Activated B cell treated with CpG ODN at 0.5 μM for 24 hours (primary cell): ENCODE measurements at regions not wholly inside any gene's neighbourhood (a gene's known extent, or its start where the extent isn't known, plus 50 kb on each side); places are given as distances from the start of the nearest gene placed in this dataset.

Experiments used
- ATAC-seq: fragments of 200-7000 bp; cut with Tn5 transposase; one replicate; pipeline ENCODE4 v1.10.0; 2021; ENCODE audit warnings: low read depth, mild to moderate bottlenecking, moderate library complexity
- CTCF ChIA-PET: fragments of 350-600 bp; sonication (Branson Sonifier 250); formaldehyde crosslinking; loops from one replicate; lab custom pipeline; 2021; ENCODE audit warnings: antibody characterized with exemption; lab: Charles Lee
- POLR2A ChIA-PET: fragments of 350-600 bp; sonication (Branson Sonifier 250); formaldehyde crosslinking; loops from one replicate; lab custom pipeline; 2021; ENCODE audit warnings: antibody characterized with exemption; lab: Charles Lee
- DNase-seq: peaks from one replicate; pipeline ENCODE4 v3.0.0; 2022
- H3K27ac Mint-ChIP-seq: one replicate; pipeline ENCODE4 v1.8.0; 2020; ENCODE audit warnings: mixed read lengths
- H3K27me3 Mint-ChIP-seq: one replicate; pipeline ENCODE4 v1.8.0; 2021; ENCODE audit warnings: mixed read lengths
- H3K36me3 Mint-ChIP-seq: one replicate; pipeline ENCODE4 v1.8.0; 2021; ENCODE audit warnings: low read depth, mixed read lengths
- H3K4me1 Mint-ChIP-seq: one replicate; pipeline ENCODE4 v1.8.0; 2021; ENCODE audit warnings: mixed read lengths
- H3K4me3 Mint-ChIP-seq: one replicate; pipeline ENCODE4 v1.8.0; 2020; ENCODE audit warnings: mild to moderate bottlenecking, mixed read lengths
- H3K9me3 Mint-ChIP-seq: one replicate; pipeline ENCODE4 v1.8.0; 2020; ENCODE audit warnings: mixed read lengths
- intact Hi-C: fragments of 100-400 bp; cut with micrococcal nuclease; formaldehyde crosslinking; loops from one replicate; pipeline ENCODE4 v1.15.1; 2024
- TF ChIP-seq, protein P1 (sequence below): fragments of 200-600 bp; IDR thresholded peaks from one replicate; pipeline ENCODE4 v1.8.0; 2022; ENCODE audit warnings: antibody characterized with exemption, mild to moderate bottlenecking

GRCh38 chr1:170354690-170355089 is 177.3 kb upstream of the GORAB start:
- POLR2A ChIA-PET = no interaction called here
- no peak overlapping the region for H3K4me3 Mint-ChIP-seq
- no peak overlapping the region for H3K27ac Mint-ChIP-seq
- no peaks in the 10 kb centered on the region for H3K4me1 Mint-ChIP-seq
- H3K27me3 Mint-ChIP-seq = peaks cover 2% of the 10 kb centered on the region
- TF ChIP-seq, protein P1, sequence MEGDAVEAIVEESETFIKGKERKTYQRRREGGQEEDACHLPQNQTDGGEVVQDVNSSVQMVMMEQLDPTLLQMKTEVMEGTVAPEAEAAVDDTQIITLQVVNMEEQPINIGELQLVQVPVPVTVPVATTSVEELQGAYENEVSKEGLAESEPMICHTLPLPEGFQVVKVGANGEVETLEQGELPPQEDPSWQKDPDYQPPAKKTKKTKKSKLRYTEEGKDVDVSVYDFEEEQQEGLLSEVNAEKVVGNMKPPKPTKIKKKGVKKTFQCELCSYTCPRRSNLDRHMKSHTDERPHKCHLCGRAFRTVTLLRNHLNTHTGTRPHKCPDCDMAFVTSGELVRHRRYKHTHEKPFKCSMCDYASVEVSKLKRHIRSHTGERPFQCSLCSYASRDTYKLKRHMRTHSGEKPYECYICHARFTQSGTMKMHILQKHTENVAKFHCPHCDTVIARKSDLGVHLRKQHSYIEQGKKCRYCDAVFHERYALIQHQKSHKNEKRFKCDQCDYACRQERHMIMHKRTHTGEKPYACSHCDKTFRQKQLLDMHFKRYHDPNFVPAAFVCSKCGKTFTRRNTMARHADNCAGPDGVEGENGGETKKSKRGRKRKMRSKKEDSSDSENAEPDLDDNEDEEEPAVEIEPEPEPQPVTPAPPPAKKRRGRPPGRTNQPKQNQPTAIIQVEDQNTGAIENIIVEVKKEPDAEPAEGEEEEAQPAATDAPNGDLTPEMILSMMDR = no peak
- CTCF ChIA-PET = no interaction called here
- intact Hi-C loops = no loop called here
- DNase-seq (no peak), ATAC-seq (no peak)
- no peaks in the 10 kb centered on the region for H3K36me3 Mint-ChIP-seq
- peaks cover 4% of the 10 kb centered on the region for H3K9me3 Mint-ChIP-seq

DNA sequence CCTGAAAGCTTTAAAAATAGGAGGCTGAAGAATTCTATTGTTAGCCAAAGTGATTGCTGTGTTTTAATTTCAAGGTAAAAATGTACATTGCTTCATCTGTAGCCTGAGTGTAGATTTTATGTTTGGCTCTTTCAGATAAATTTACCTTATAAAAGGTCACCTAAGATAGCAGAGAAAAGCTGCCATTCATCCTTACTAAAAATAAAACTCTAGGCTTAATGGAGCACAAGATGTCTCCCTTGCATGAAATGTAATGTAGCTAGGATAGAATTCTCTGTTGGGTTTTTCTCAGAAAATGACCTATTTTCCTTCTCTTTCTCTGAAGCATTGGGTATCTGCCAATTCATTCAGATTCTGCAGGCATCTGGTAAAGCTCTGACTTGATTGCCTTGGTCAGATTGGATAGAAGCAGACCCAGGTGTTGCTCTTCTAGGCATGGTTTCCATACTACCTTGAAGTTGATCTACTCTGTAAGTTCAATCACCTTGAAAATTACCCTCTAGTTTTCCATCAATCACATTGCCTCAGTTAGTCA is 176.6 kb upstream of the GORAB start:
- POLR2A ChIA-PET = no interaction called here
- ATAC-seq = no peak

GRCh38 chr1:170356585-170356984 is 175.4 kb upstream of the GORAB start:
- TF ChIP-seq, protein P1 = no peak
- Mint-ChIP-seq H3K36me3 (no peaks in the 10 kb centered on the region), H3K9me3 (peaks cover 7% of the 10 kb centered on the region), H3K27me3 (no peaks in the 10 kb centered on the region), H3K27ac (no peak overlapping the region), H3K4me1 (no peaks in the 10 kb centered on the region), H3K4me3 (no peak overlapping the region)
- intact Hi-C loops = no loop called here
- DNase-seq (no peak), ATAC-seq (no peak)
- CTCF ChIA-PET = no interaction called here
- POLR2A ChIA-PET = no interaction called here

More for the DNA sequence above, 176.6 kb upstream of the GORAB start:
- TF ChIP-seq, protein P1 = no peak
- intact Hi-C loops = no loop called here
- Mint-ChIP-seq H3K36me3 (no peaks in the 10 kb centered on the region), H3K4me3 (no peak overlapping the region), H3K9me3 (peaks cover 7% of the 10 kb centered on the region), H3K4me1 (no peaks in the 10 kb centered on the region), H3K27ac (no peak overlapping the region), H3K27me3 (peaks cover 2% of the 10 kb centered on the region)
- CTCF ChIA-PET = no interaction called here
- no peak for DNase-seq

DNA sequence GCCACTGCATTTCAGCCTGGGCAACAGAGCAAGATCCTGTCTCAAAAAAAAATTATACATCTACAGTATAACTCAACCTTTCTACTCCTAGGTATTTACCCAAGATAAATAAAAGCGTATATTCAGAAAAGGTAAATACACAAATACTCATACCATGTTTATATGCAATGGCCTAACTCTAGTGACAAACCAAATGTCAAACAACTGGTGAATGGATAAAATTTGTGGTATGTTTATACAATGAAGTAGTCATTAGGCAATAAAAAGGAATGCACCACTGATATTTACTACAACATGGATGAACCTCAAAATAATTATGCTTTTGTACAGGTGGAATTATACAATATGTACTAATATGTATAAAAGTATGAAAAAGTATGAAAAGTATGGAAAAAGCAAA is 174.2 kb upstream of the GORAB start:
- ATAC-seq (no peak), DNase-seq (no peak)
- H3K4me3 Mint-ChIP-seq = no peak overlapping the region
- H3K9me3 Mint-ChIP-seq = peaks cover 13% of the 10 kb centered on the region
- no peaks in the 10 kb centered on the region for H3K36me3 Mint-ChIP-seq
- no peaks in the 10 kb centered on the region for H3K27me3 Mint-ChIP-seq
- ChIA-PET POLR2A (no interaction called here), CTCF (no interaction called here)
- TF ChIP-seq, protein P1 = no peak
- intact Hi-C loops = no loop called here
- no peak overlapping the region for H3K27ac Mint-ChIP-seq
- H3K4me1 Mint-ChIP-seq = no peaks in the 10 kb centered on the region

DNA sequence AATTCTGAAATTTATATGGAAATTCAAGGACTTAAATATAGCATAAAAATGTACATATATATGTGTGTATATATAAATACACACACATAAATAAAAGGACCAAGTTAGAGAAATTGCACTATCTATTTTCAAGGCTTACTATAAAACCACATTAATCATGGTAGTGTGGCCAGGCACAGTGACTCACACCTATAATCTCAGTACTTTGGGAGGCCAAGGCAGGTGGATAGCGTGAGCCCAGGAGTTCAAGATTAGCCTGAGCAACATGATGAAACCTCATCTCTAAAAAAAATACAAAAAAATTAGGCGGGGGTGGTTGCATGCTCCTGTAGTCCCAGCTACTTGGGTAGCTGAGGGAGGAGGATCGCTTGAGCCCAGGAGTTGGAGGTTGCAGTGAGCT is 171.4 kb upstream of the GORAB start:
- H3K4me1 Mint-ChIP-seq = no peaks in the 10 kb centered on the region
- no peaks in the 10 kb centered on the region for H3K27me3 Mint-ChIP-seq
- no peak for DNase-seq
- H3K4me3 Mint-ChIP-seq = no peak overlapping the region
- POLR2A ChIA-PET = no interaction called here
- ATAC-seq = no peak
- TF ChIP-seq, protein P1 = no peak
- CTCF ChIA-PET = no interaction called here
- peaks cover 16% of the 10 kb centered on the region for H3K9me3 Mint-ChIP-seq
- intact Hi-C loops = no loop called here
- no peaks in the 10 kb centered on the region for H3K36me3 Mint-ChIP-seq
- H3K27ac Mint-ChIP-seq = no peak overlapping the region
